DOHH2 (cell line): ENCODE measurements at regions not wholly inside any gene's neighbourhood (a gene's known extent, or its start where the extent isn't known, plus 50 kb on each side); places are given as distances from the start of the nearest gene placed in this dataset.

Source experiments
- H3F3A ChIP-seq: fragments of 200-600 bp; sonication (generic), shearing (Covaris generic); 2 replicates; pipeline ENCODE4 v1.6.0; 2016; ENCODE audit warnings: antibody characterized with exemption, mild to moderate bottlenecking; ENCODE audit not compliant: control insufficient read depth, insufficient read depth
- H3K27ac ChIP-seq: fragments of 200-600 bp; sonication (generic); 2 replicates; pipeline ENCODE4 v1.5.1; 2014; ENCODE audit warnings: low read depth, mild to moderate bottlenecking, low read length, moderate library complexity
- H3K27me3 ChIP-seq: fragments of 200-600 bp; sonication (generic); 2 replicates; pipeline ENCODE4 v1.6.1; 2014; ENCODE audit warnings: mild to moderate bottlenecking, low read length, mixed read lengths; ENCODE audit not compliant: control insufficient read depth
- H3K36me3 ChIP-seq: fragments of 200-600 bp; sonication (generic); 2 replicates; pipeline ENCODE4 v1.6.1; 2014; ENCODE audit warnings: mild to moderate bottlenecking, low read length, moderate library complexity, mixed read lengths; ENCODE audit not compliant: control insufficient read depth
- H3K4me1 ChIP-seq: fragments of 200-600 bp; sonication (generic); 2 replicates; pipeline ENCODE4 v1.6.1; 2014; ENCODE audit warnings: mild to moderate bottlenecking, low read length, mixed read lengths; ENCODE audit not compliant: control insufficient read depth
- H3K4me2 ChIP-seq: fragments of 200-600 bp; sonication (generic); 2 replicates; pipeline ENCODE4 v1.6.0; 2014; ENCODE audit warnings: mild to moderate bottlenecking, low read length, moderate library complexity
- H3K4me3 ChIP-seq: fragments of 200-600 bp; sonication (generic); 2 replicates; pipeline ENCODE4 v1.5.1; 2014; ENCODE audit warnings: mild to moderate bottlenecking, low read length, mixed read lengths
- H3K79me2 ChIP-seq: fragments of 200-600 bp; sonication (generic); 2 replicates; pipeline ENCODE4 v1.6.1; 2014; ENCODE audit warnings: mild to moderate bottlenecking, low read length, mixed read lengths; ENCODE audit not compliant: control insufficient read depth
- H3K9me2 ChIP-seq: fragments of 200-600 bp; sonication (generic); replicated peaks from 2 replicates; pipeline ENCODE4 v1.6.1; 2014; ENCODE audit warnings: mild to moderate bottlenecking, low read length, mixed read lengths; ENCODE audit not compliant: control insufficient read depth
- H3K9me3 ChIP-seq: fragments of 200-600 bp; sonication (generic); 2 replicates; pipeline ENCODE4 v1.6.1; 2014; ENCODE audit warnings: antibody characterized with exemption, low read length, mixed read lengths; ENCODE audit not compliant: control insufficient read depth, insufficient read depth
- H4K20me1 ChIP-seq: fragments of 200-600 bp; sonication (generic); 2 replicates; pipeline ENCODE4 v1.6.0; 2014; ENCODE audit warnings: low read depth, mild to moderate bottlenecking, antibody characterized with exemption, low read length, moderate library complexity; ENCODE audit not compliant: control insufficient read depth, insufficient read depth
- EZH2phosphoT487 ChIP-seq: fragments of 200-600 bp; sonication (generic); IDR thresholded peaks from 2 replicates; pipeline ENCODE4 v1.6.1; 2017; ENCODE audit warnings: borderline replicate concordance, mild to moderate bottlenecking, antibody characterized with exemption, low read length, moderate library complexity, mixed read lengths
- TF ChIP-seq, protein P1 (sequence below): fragments of 200-600 bp; sonication (generic); IDR thresholded peaks from one replicate; pipeline ENCODE4 v1.5.1; 2014; ENCODE audit warnings: antibody characterized with exemption, mild to moderate bottlenecking, low read depth, low read length; ENCODE audit not compliant: poor library complexity, severe bottlenecking

DNA sequence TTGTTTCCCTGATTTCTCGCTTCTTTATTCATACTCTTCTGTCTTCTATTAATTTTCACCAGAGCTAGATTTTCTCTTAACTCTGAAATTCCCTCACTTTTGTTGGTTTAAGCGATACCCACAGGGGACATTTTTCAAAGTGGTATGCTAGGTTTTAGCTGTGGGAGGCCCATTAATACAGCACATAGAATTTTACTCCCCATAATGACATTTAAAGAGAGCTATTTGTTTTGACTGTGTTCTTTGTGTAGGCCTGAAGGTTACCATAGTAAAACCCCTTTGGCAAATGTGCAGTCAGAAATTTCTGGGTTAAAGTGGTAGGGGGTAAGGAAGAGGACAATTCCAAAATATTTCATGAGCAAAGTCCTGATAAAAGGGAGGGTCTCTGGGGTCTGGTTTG, 721.1 kb upstream of the CITED2 start:
- Histone ChIP-seq H3K27ac (no peak overlapping the region), H3K9me2 (no peaks in the 10 kb centered on the region), H3K79me2 (no peaks in the 10 kb centered on the region), H3K9me3 (no peaks in the 10 kb centered on the region), H3K4me2 (no peak overlapping the region), H4K20me1 (no peaks in the 10 kb centered on the region), H3K4me3 (no peak overlapping the region), H3K4me1 (no peaks in the 10 kb centered on the region), H3K27me3 (no peaks in the 10 kb centered on the region), H3K36me3 (no peaks in the 10 kb centered on the region), H3F3A (no peaks in the 10 kb centered on the region)
- TF ChIP-seq EZH2phosphoT487, result no peak
- TF ChIP-seq, protein P1, sequence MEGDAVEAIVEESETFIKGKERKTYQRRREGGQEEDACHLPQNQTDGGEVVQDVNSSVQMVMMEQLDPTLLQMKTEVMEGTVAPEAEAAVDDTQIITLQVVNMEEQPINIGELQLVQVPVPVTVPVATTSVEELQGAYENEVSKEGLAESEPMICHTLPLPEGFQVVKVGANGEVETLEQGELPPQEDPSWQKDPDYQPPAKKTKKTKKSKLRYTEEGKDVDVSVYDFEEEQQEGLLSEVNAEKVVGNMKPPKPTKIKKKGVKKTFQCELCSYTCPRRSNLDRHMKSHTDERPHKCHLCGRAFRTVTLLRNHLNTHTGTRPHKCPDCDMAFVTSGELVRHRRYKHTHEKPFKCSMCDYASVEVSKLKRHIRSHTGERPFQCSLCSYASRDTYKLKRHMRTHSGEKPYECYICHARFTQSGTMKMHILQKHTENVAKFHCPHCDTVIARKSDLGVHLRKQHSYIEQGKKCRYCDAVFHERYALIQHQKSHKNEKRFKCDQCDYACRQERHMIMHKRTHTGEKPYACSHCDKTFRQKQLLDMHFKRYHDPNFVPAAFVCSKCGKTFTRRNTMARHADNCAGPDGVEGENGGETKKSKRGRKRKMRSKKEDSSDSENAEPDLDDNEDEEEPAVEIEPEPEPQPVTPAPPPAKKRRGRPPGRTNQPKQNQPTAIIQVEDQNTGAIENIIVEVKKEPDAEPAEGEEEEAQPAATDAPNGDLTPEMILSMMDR, result no peak

DNA sequence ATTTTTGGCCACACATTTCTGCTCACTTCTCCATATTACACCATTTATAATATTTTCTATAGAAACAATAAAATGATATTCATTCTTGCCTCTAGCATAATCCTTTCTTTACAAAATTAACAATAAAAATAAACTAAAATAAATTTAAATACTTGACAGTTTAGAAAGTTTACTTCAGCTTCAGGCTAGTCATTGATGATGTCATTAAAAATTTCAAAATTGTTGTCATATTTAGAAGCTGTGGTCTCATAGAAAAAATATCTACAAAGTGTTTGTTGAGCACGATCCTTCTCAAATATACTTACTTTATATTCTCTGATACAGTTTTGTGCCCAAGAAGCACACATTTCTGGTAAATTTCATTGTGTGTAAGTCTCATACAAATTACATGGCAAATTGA, 717.4 kb upstream of the CITED2 start:
- Histone ChIP-seq H3K27me3 (no peaks in the 10 kb centered on the region), H3K9me3 (no peaks in the 10 kb centered on the region), H3K79me2 (no peaks in the 10 kb centered on the region), H3F3A (no peaks in the 10 kb centered on the region), H3K4me3 (no peak overlapping the region), H3K9me2 (no peaks in the 10 kb centered on the region), H3K36me3 (no peaks in the 10 kb centered on the region), H3K27ac (no peak overlapping the region), H4K20me1 (no peaks in the 10 kb centered on the region), H3K4me1 (no peaks in the 10 kb centered on the region), H3K4me2 (no peak overlapping the region)
- TF ChIP-seq, protein P1, result no peak
- no peak for TF ChIP-seq EZH2phosphoT487

DNA sequence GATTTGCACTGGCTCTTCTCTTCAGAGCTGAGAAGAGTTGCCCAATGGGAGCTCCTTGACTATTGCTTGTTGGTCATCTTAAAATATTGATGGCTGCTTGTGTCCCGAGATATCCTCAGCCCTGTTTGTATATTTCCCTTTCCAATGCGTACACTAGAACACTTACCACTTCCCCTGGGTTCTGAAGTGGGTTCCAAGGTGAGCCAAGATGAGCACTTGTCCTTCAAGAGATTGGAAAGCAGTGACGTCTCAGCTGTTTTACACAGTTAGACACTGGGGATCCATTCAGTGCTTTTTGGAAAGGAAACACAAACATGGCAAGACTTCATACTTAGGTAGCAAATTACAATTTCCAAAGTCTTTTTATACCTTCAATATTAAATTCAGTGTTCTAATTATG, 716.4 kb upstream of the CITED2 start:
- Histone ChIP-seq H3K79me2 (no peaks in the 10 kb centered on the region), H3K4me3 (no peak overlapping the region), H3K27me3 (no peaks in the 10 kb centered on the region), H3K4me1 (no peaks in the 10 kb centered on the region), H3K4me2 (no peak overlapping the region), H3K27ac (no peak overlapping the region), H4K20me1 (no peaks in the 10 kb centered on the region), H3F3A (no peaks in the 10 kb centered on the region), H3K9me2 (no peaks in the 10 kb centered on the region), H3K36me3 (no peaks in the 10 kb centered on the region), H3K9me3 (no peaks in the 10 kb centered on the region)
- TF ChIP-seq EZH2phosphoT487, result no peak
- TF ChIP-seq, protein P1, result no peak

DNA sequence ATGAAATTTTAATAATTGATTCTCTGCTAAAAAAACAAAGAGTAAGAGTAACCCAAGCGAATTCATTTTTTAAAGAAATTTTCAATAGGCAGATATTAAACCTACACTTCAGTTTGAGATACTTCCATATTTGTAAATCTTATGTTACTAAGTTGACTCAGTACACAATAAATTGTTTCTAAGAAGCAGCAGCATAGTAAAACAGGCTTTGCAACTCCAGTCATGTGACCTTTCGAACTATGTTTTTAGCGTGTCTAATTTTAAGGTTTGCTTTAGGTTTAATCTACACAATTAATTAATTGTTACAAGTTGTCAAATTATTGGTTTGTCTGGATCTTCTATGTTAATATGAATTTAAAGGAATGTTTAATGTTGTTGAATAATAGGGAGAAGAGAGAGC, 708.9 kb upstream of the CITED2 start:
- no peak overlapping the region for H3K4me3 ChIP-seq
- H3K9me2 ChIP-seq, result no peaks in the 10 kb centered on the region
- H3K36me3 ChIP-seq, result no peaks in the 10 kb centered on the region
- H3K27ac ChIP-seq, result no peak overlapping the region
- no peaks in the 10 kb centered on the region for H3K9me3 ChIP-seq
- H3F3A ChIP-seq, result no peaks in the 10 kb centered on the region
- H3K4me2 ChIP-seq, result no peak overlapping the region
- TF ChIP-seq, protein P1, result no peak
- no peak for TF ChIP-seq EZH2phosphoT487
- no peaks in the 10 kb centered on the region for H3K27me3 ChIP-seq
- H3K79me2 ChIP-seq, result no peaks in the 10 kb centered on the region
- H4K20me1 ChIP-seq, result no peaks in the 10 kb centered on the region
- H3K4me1 ChIP-seq, result no peaks in the 10 kb centered on the region
